Fibroblast of lung (primary cell): ENCODE measurements at regions not wholly inside any gene's neighbourhood (a gene's known extent, or its start where the extent isn't known, plus 50 kb on each side); places are given as distances from the start of the nearest gene placed in this dataset.

Source experiments
- CTCF ChIP-seq, 2 donors: IDR thresholded peaks in 1 of 2; conservative IDR thresholded peaks in 1 of 2; 1 replicate in 1 of 2; 2 replicates in 1 of 2; pipeline ENCODE4 v1.5.1; 2011 to 2012; ENCODE audit warnings: low read length in 2 of 2, control low read depth in 1 of 2, inconsistent platforms in 1 of 2, low read depth in 1 of 2, mild to moderate bottlenecking in 1 of 2
- EZH2 ChIP-seq: IDR thresholded peaks from 2 replicates; pipeline ENCODE4 v1.5.1; 2012; ENCODE audit warnings: low read length, control low read depth, mild to moderate bottlenecking; ENCODE audit errors: missing control alignments

- no peak for TF ChIP-seq CTCF (conservative IDR thresholded peaks at IDR 0.05 in 1 of 2, IDR thresholded peaks at IDR 0.05 in 1 of 2; ENCODE audit: low read depth in 1 of 2, low read length in 2 of 2)
- TF ChIP-seq EZH2 = no peak
Observed at GRCh38 chr9:23145467-23145866, 680.6 kb downstream of the ELAVL2 start.
